Adrenal gland (tissue), 9 donors: ENCODE measurements at regions not wholly inside any gene's neighbourhood (a gene's known extent, or its start where the extent isn't known, plus 50 kb on each side); places are given as distances from the start of the nearest gene placed in this dataset.

Experiments
- DNase-seq, 7 donors: peaks; one replicate each; pipeline ENCODE4 v3.0.0-alpha.2; 2019 to 2020
- H3K27ac ChIP-seq, 5 donors: fragments of 200-600 bp; sonication (generic) in 4 of 5; 1 replicate in 3 of 5; 2 replicates in 2 of 5; pipeline versions ENCODE4 v1.5.1 to v1.8.0; 2016 to 2020; ENCODE audit warnings: mild to moderate bottlenecking in 1 of 5
- H3K27me3 ChIP-seq: fragments of 200-600 bp; 2 replicates; pipeline ENCODE4 v1.8.0; 2021
- H3K36me3 ChIP-seq, 2 donors: fragments of 200-600 bp; replicated peaks in 1 of 2; 1 replicate in 1 of 2; 2 replicates in 1 of 2; pipeline versions ENCODE4 v1.5.1 to v1.8.0; 2018 to 2022
- H3K4me1 ChIP-seq, 2 donors: fragments of 200-600 bp; replicated peaks in 1 of 2; 1 replicate in 1 of 2; 2 replicates in 1 of 2; pipeline versions ENCODE4 v1.5.1 to v1.8.0; 2018 to 2021
- H3K4me3 ChIP-seq, 4 donors: fragments of 200-600 bp; sonication (generic) in 3 of 4; one replicate each; pipeline ENCODE4 v1.5.1; 2016 to 2018
- H3K9me3 ChIP-seq, 3 donors: fragments of 200-600 bp; sonication (generic) in 1 of 3; replicated peaks in 1 of 3; 1 replicate in 2 of 3; 2 replicates in 1 of 3; pipeline versions ENCODE4 v1.5.1 to v1.8.0; 2016 to 2021
- CTCF ChIP-seq, 6 experiments: fragments of 450-650 bp in 4 of 6; fragments of 200-600 bp in 2 of 6; sonication (generic) in 1 of 6; IDR thresholded peaks; 1 replicate in 5 of 6; 2 replicates in 1 of 6; pipeline versions ENCODE4 v1.5.1 to v1.8.0; 2016 to 2021; ENCODE audit warnings: antibody characterized with exemption in 6 of 6, mild to moderate bottlenecking in 2 of 6, moderate library complexity in 1 of 6
- POLR2A ChIP-seq, 2 donors: fragments of 450-650 bp; IDR thresholded peaks; one replicate each; pipeline ENCODE4 v1.6.1; 2017; ENCODE audit warnings: antibody characterized with exemption in 2 of 2, mild to moderate bottlenecking in 2 of 2, moderate library complexity in 1 of 2
- WGBS, 4 donors: extraction: QIAGEN DNeasy Blood & Tissue Kit in 2 of 4; methylation state at CpG; one replicate each; pipeline versions ENCODE4 v1.1.5 to v1.1.7; 2013 to 2017; 5-methylcytosine and 5-hydroxymethylcytosine counted together
- intact Hi-C, 2 donors: fragments of 100-400 bp; cut with DNase I; formaldehyde crosslinking; loops; one replicate each; pipeline versions ENCODE4 v1.14.1 to v1.15.0; 2022 to 2023
- donor health status: healthy with polysubstance abuse.
- donor health status: Bipolar disorder and iron deficiency.
- donor health status: DM: yes; HTN: yes; CAD: no.
- donor health status: DM: no; HTN: no; CAD: no.
- donor health status: DM: no; HTN: no; CAD: no.

GRCh38 chr19:13611596-13611995 lies 105.3 kb upstream of the CACNA1A start:
- no peak for DNase-seq
- intact Hi-C loops: no loop called here
- no peak overlapping the region for H3K4me3 ChIP-seq
- H3K4me1 ChIP-seq: no peaks in the 10 kb centered on the region
- no peaks in the 10 kb centered on the region for H3K27me3 ChIP-seq
- no peak for TF ChIP-seq POLR2A (IDR thresholded peaks at IDR 0.05)
- no peak for TF ChIP-seq CTCF (IDR thresholded peaks at IDR 0.05)
- H3K9me3 ChIP-seq: no peaks in the 10 kb centered on the region
- H3K27ac ChIP-seq: no peak overlapping the region
- WGBS, 4 donors: 37 to 65% (median 58%) methylated on average over 2 of the region's 2 CpGs
- no peaks in the 10 kb centered on the region for H3K36me3 ChIP-seq

- no peak for TF ChIP-seq POLR2A (IDR thresholded peaks at IDR 0.05)
- no peak for TF ChIP-seq CTCF (IDR thresholded peaks at IDR 0.05)
- Histone ChIP-seq H3K4me1 (no peaks in the 10 kb centered on the region), H3K4me3 (no peak overlapping the region), H3K9me3 (no peaks in the 10 kb centered on the region), H3K27ac (no peak overlapping the region), H3K36me3 (no peaks in the 10 kb centered on the region), H3K27me3 (no peaks in the 10 kb centered on the region)
- 32 to 39% (median 37%) methylated on average over 14 to 15 of the region's 15 CpGs for WGBS, 4 donors
- intact Hi-C loops: no loop called here
- DNase-seq: no peak
Observed at GRCh38 chr19:13610039-13610691, 103.9 kb upstream of the CACNA1A start.

- Histone ChIP-seq H3K9me3 (no peaks in the 10 kb centered on the region), H3K4me1 (no peaks in the 10 kb centered on the region), H3K27ac (no peak overlapping the region), H3K4me3 (no peak overlapping the region), H3K36me3 (no peaks in the 10 kb centered on the region), H3K27me3 (no peaks in the 10 kb centered on the region)
- no peak for DNase-seq
- 68 to 84% (median 81%) methylated on average over 13 of the region's 13 CpGs for WGBS, 4 donors
- TF ChIP-seq POLR2A (IDR thresholded peaks at IDR 0.05) (no peak), CTCF (IDR thresholded peaks at IDR 0.05) (no peak)
- intact Hi-C loops: no loop called here
Observed at GRCh38 chr19:13606156-13606555, 99.9 kb upstream of the CACNA1A start.

DNA sequence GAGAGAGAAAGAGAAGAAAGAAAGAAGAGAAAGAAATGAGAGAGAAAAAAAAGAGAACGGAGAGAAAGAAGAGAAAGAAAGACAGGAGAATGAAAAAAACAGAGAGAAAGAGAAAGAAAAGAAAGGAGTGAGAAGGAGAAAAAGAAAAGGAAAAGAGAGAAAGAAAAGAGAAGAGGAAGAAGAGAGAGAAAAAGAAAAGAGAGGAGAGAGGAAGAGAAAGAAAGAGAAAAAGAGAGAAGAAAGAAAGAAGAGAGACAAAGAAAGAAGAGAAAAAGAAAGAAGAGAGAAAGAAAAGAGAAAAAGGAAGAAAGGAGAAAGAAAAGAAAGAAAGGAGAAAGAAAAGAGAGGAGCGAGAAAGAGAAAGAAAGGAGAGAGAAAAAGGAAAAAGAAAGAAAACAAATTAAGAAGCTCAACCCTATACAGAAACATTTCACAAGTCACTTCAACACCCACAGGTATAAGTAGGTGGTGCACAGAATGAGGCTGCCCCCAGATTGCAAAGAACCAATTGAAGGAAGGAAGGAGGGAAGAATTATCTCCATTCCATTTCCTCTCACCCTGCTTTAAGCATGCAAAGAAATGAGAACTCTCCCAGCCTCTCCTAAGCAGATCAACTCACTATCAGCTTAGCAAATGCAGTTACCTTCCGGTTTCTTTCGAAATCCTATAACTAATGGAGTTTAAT lies 98.8 kb upstream of the CACNA1A start:
- Histone ChIP-seq H3K27ac (no peak overlapping the region), H3K36me3 (no peaks in the 10 kb centered on the region), H3K27me3 (no peaks in the 10 kb centered on the region), H3K4me3 (no peak overlapping the region), H3K9me3 (no peaks in the 10 kb centered on the region), H3K4me1 (no peaks in the 10 kb centered on the region)
- no peak for DNase-seq
- 65 to 70% (median 67%) methylated on average over 4 of the region's 4 CpGs for WGBS, 4 donors
- intact Hi-C loops: no loop called here
- no peak for TF ChIP-seq POLR2A (IDR thresholded peaks at IDR 0.05)
- no peak for TF ChIP-seq CTCF (IDR thresholded peaks at IDR 0.05)
